IPS-18c (cell line): ENCODE measurements at regions not wholly inside any gene's neighbourhood (a gene's known extent, or its start where the extent isn't known, plus 50 kb on each side); places are given as distances from the start of the nearest gene placed in this dataset.

Experiments used
- H3K4me3 ChIP-seq: 2 replicates; pipeline ENCODE4 v1.7.0; 2013; ENCODE audit warnings: low read depth, mild to moderate bottlenecking, low read length, moderate library complexity; ENCODE audit not compliant: insufficient read depth
- H3K9me3 ChIP-seq: one replicate; pipeline ENCODE4 v1.6.1; 2013; ENCODE audit warnings: mild to moderate bottlenecking, low read length, moderate library complexity; ENCODE audit not compliant: control insufficient read depth, insufficient read depth

- Histone ChIP-seq H3K4me3 (no peak overlapping the region), H3K9me3 (no peaks in the 10 kb centered on the region)
Measured at GRCh38 chr13:85266771-85267170, 532.4 kb downstream of the SLITRK6 start.

- Histone ChIP-seq H3K9me3 (no peaks in the 10 kb centered on the region), H3K4me3 (no peak overlapping the region)
Measured at GRCh38 chr13:85266331-85266730, 532.9 kb downstream of the SLITRK6 start.

- Histone ChIP-seq H3K9me3 (no peaks in the 10 kb centered on the region), H3K4me3 (no peak overlapping the region)
Measured at GRCh38 chr13:85265296-85265695, 533.9 kb downstream of the SLITRK6 start.

GRCh38 chr13:85262499-85262898, 536.7 kb downstream of the SLITRK6 start:
- no peaks in the 10 kb centered on the region for H3K9me3 ChIP-seq
- no peak overlapping the region for H3K4me3 ChIP-seq

- Histone ChIP-seq H3K9me3 (no peaks in the 10 kb centered on the region), H3K4me3 (no peak overlapping the region)
Measured at GRCh38 chr13:85261757-85262346, 537.4 kb downstream of the SLITRK6 start.

GRCh38 chr13:85260896-85261295, 538.3 kb downstream of the SLITRK6 start:
- no peak overlapping the region for H3K4me3 ChIP-seq
- no peaks in the 10 kb centered on the region for H3K9me3 ChIP-seq

GRCh38 chr13:85255978-85256377, 543.2 kb downstream of the SLITRK6 start:
- Histone ChIP-seq H3K4me3 (no peak overlapping the region), H3K9me3 (no peaks in the 10 kb centered on the region)

GRCh38 chr13:85254641-85255040, 544.6 kb downstream of the SLITRK6 start:
- H3K4me3 ChIP-seq, result no peak overlapping the region
- no peaks in the 10 kb centered on the region for H3K9me3 ChIP-seq

GRCh38 chr13:85249151-85249550, 550.1 kb downstream of the SLITRK6 start:
- H3K4me3 ChIP-seq, result no peak overlapping the region

GRCh38 chr13:85247780-85248179, 551.4 kb downstream of the SLITRK6 start:
- H3K4me3 ChIP-seq, result no peak overlapping the region
- H3K9me3 ChIP-seq, result no peaks in the 10 kb centered on the region

More at GRCh38 chr13:85249151-85249550, 550.1 kb downstream of the SLITRK6 start:
- H3K9me3 ChIP-seq, result no peaks in the 10 kb centered on the region

- Histone ChIP-seq H3K9me3 (no peaks in the 10 kb centered on the region), H3K4me3 (no peak overlapping the region)
Measured at GRCh38 chr13:85243831-85244230, 555.4 kb downstream of the SLITRK6 start.

GRCh38 chr13:85241060-85241459, 558.2 kb downstream of the SLITRK6 start:
- no peaks in the 10 kb centered on the region for H3K9me3 ChIP-seq
- no peak overlapping the region for H3K4me3 ChIP-seq

- Histone ChIP-seq H3K9me3 (no peaks in the 10 kb centered on the region), H3K4me3 (no peak overlapping the region)
Measured at GRCh38 chr13:85236413-85236812, 562.8 kb downstream of the SLITRK6 start.

- Histone ChIP-seq H3K4me3 (no peak overlapping the region), H3K9me3 (no peaks in the 10 kb centered on the region)
Measured at GRCh38 chr13:85230691-85231093, 568.5 kb downstream of the SLITRK6 start.

GRCh38 chr13:85228692-85229091, 570.5 kb downstream of the SLITRK6 start:
- no peaks in the 10 kb centered on the region for H3K9me3 ChIP-seq
- H3K4me3 ChIP-seq, result no peak overlapping the region

GRCh38 chr13:85223883-85224656, 575.1 kb downstream of the SLITRK6 start:
- Histone ChIP-seq H3K4me3 (no peak overlapping the region), H3K9me3 (no peaks in the 10 kb centered on the region)

GRCh38 chr13:85216576-85216975, 582.6 kb downstream of the SLITRK6 start:
- Histone ChIP-seq H3K9me3 (no peaks in the 10 kb centered on the region), H3K4me3 (no peak overlapping the region)

- no peak overlapping the region for H3K4me3 ChIP-seq
- H3K9me3 ChIP-seq, result no peaks in the 10 kb centered on the region
Measured at GRCh38 chr13:85212692-85213091, 586.5 kb downstream of the SLITRK6 start.
